NB4 (cell line): ENCODE measurements at regions not wholly inside any gene's neighbourhood (a gene's known extent, or its start where the extent isn't known, plus 50 kb on each side); places are given as distances from the start of the nearest gene placed in this dataset.
"Not testable (repeated sequence)": the region's sequence is repeated elsewhere in the genome, so short reads cannot be mapped to it uniquely, and the experiment has no call there.

ENCODE experiments used
- DNase-seq: peaks from one replicate; pipeline ENCODE4 v3.0.0; 2010; ENCODE audit warnings: low read depth
- H3K4me3 ChIP-seq: one replicate; pipeline ENCODE4 v1.5.1; 2011; ENCODE audit warnings: mild to moderate bottlenecking, low read depth, low read length, moderate library complexity
- CTCF ChIP-seq: IDR thresholded peaks from one replicate; pipeline ENCODE4 v1.5.1; 2012; ENCODE audit warnings: low read depth, low read length
- MAX ChIP-seq: IDR thresholded peaks from 2 replicates; pipeline ENCODE4 v1.6.1; 2011; ENCODE audit warnings: low read depth, low read length
- MYC ChIP-seq: IDR thresholded peaks from 2 replicates; pipeline ENCODE4 v1.6.1; 2011; ENCODE audit warnings: low read depth, low read length
- POLR2A ChIP-seq: IDR thresholded peaks from 2 replicates; pipeline ENCODE4 v1.6.1; 2011; ENCODE audit warnings: mild to moderate bottlenecking; ENCODE audit not compliant: insufficient read length; ENCODE audit errors: extremely low read depth

GRCh38 chr6:12485837-12486236 lies 195.7 kb downstream of the EDN1 start:
- no peak for TF ChIP-seq POLR2A
- no peak for TF ChIP-seq MYC
- DNase-seq: no peak
- H3K4me3 ChIP-seq: no peak overlapping the region

GRCh38 chr6:12490351-12490903 lies 200.3 kb downstream of the EDN1 start:
- no peak overlapping the region for H3K4me3 ChIP-seq
- DNase-seq: no peak
- TF ChIP-seq CTCF (no peak), MAX (no peak), POLR2A (no peak), MYC (no peak)

GRCh38 chr6:12490904-12491571 lies 200.9 kb downstream of the EDN1 start:
- TF ChIP-seq MYC (no peak), POLR2A (no peak), CTCF (no peak), MAX (no peak)
- no peak overlapping the region for H3K4me3 ChIP-seq
- peak; percentile 25 for DNase-seq

GRCh38 chr6:12492929-12493328 lies 202.8 kb downstream of the EDN1 start:
- DNase-seq, H3K4me3 ChIP-seq: not testable (repeated sequence)

GRCh38 chr6:12493446-12493845 lies 203.3 kb downstream of the EDN1 start:
- no peak overlapping the region for H3K4me3 ChIP-seq
- no peak for TF ChIP-seq CTCF
- no peak for DNase-seq

GRCh38 chr6:12494161-12494560 lies 204.0 kb downstream of the EDN1 start:
- no peak overlapping the region for H3K4me3 ChIP-seq
- TF ChIP-seq POLR2A (no peak), MYC (no peak), MAX (no peak), CTCF (no peak)
- no peak for DNase-seq

GRCh38 chr6:12501990-12502389 lies 211.8 kb downstream of the EDN1 start:
- H3K4me3 ChIP-seq: no peak overlapping the region
- no peak for DNase-seq
- TF ChIP-seq CTCF (no peak), POLR2A (no peak), MYC (no peak), MAX (no peak)
